H9 (cell line): ENCODE measurements at regions not wholly inside any gene's neighbourhood (a gene's known extent, or its start where the extent isn't known, plus 50 kb on each side); places are given as distances from the start of the nearest gene placed in this dataset.

Source experiments
- DNase-seq: peaks from one replicate; pipeline ENCODE4 v3.0.0-alpha.2; 2017
- H2AFZ ChIP-seq: one replicate; pipeline ENCODE4 v1.6.1; 2013; ENCODE audit warnings: mild to moderate bottlenecking, low read length, control low read depth, moderate library complexity
- H2AK5ac ChIP-seq: 2 replicates; pipeline ENCODE4 v1.6.1; 2013; ENCODE audit warnings: low read length, control low read depth, mixed read lengths; ENCODE audit not compliant: insufficient read length
- H2BK120ac ChIP-seq: one replicate; pipeline ENCODE4 v1.6.1; 2013; ENCODE audit warnings: low read depth, mild to moderate bottlenecking, low read length, control low read depth, inconsistent platforms; ENCODE audit not compliant: poor library complexity, severe bottlenecking
- H2BK12ac ChIP-seq: 2 replicates; pipeline ENCODE4 v1.6.1; 2013; ENCODE audit warnings: low read length, control low read depth, mixed read lengths, low read depth; ENCODE audit not compliant: insufficient read length
- H2BK15ac ChIP-seq: 2 replicates; pipeline ENCODE4 v1.6.1; 2013; ENCODE audit warnings: low read depth, low read length, control low read depth
- H2BK20ac ChIP-seq: one replicate; pipeline ENCODE4 v1.6.1; 2013; ENCODE audit warnings: low read depth, mild to moderate bottlenecking, low read length, control low read depth, inconsistent platforms; ENCODE audit not compliant: poor library complexity, severe bottlenecking
- H2BK5ac ChIP-seq: 2 replicates; pipeline ENCODE4 v1.6.1; 2013; ENCODE audit warnings: low read length, control low read depth, mixed read lengths; ENCODE audit not compliant: insufficient read length
- H3K14ac ChIP-seq: 2 replicates; pipeline ENCODE4 v1.6.1; 2013; ENCODE audit warnings: low read length, control low read depth; ENCODE audit not compliant: insufficient read depth
- H3K18ac ChIP-seq: 2 replicates; pipeline ENCODE4 v1.6.1; 2013; ENCODE audit warnings: low read depth, mild to moderate bottlenecking, mixed read lengths, low read length, control low read depth; ENCODE audit not compliant: insufficient read length
- H3K23ac ChIP-seq: 2 replicates; pipeline ENCODE4 v1.6.1; 2013; ENCODE audit warnings: low read length, control low read depth, mixed read lengths, low read depth; ENCODE audit not compliant: insufficient read length
- H3K23me2 ChIP-seq: 2 replicates; pipeline ENCODE4 v1.6.1; 2013; ENCODE audit warnings: low read depth, mild to moderate bottlenecking, mixed read lengths, low read length, control low read depth; ENCODE audit not compliant: insufficient read length, poor library complexity, severe bottlenecking
- H3K27ac ChIP-seq: 2 replicates; pipeline ENCODE4 v1.5.1; 2013; ENCODE audit warnings: low read length, control low read depth, mixed read lengths, low read depth; ENCODE audit not compliant: insufficient read length
- H3K27me3 ChIP-seq: 2 replicates; pipeline ENCODE4 v1.6.1; 2013; ENCODE audit warnings: low read length, control low read depth, inconsistent platforms; ENCODE audit not compliant: insufficient read depth
- H3K4ac ChIP-seq: 2 replicates; pipeline ENCODE4 v1.6.1; 2013; ENCODE audit warnings: low read depth, mild to moderate bottlenecking, control low read depth, inconsistent platforms, low read length, moderate library complexity
- H3K4me1 ChIP-seq: 2 replicates; pipeline ENCODE4 v1.6.1; 2013; ENCODE audit warnings: low read length, control low read depth, inconsistent platforms; ENCODE audit not compliant: insufficient read depth
- H3K4me2 ChIP-seq: 2 replicates; pipeline ENCODE4 v1.6.1; 2013; ENCODE audit warnings: low read length, control low read depth, mixed read lengths; ENCODE audit not compliant: insufficient read length, insufficient read depth
- H3K56ac ChIP-seq: 2 replicates; pipeline ENCODE4 v1.6.1; 2013; ENCODE audit warnings: low read depth, mild to moderate bottlenecking, mixed read lengths, low read length, control low read depth; ENCODE audit not compliant: insufficient read length
- H3K79me1 ChIP-seq: 2 replicates; pipeline ENCODE4 v1.6.1; 2013; ENCODE audit warnings: low read depth, mild to moderate bottlenecking, moderate library complexity, low read length, control low read depth, inconsistent platforms; ENCODE audit not compliant: insufficient read depth, poor library complexity, severe bottlenecking
- H3K79me2 ChIP-seq: 2 replicates; pipeline ENCODE4 v1.6.1; 2013; ENCODE audit warnings: low read length, control low read depth, inconsistent platforms; ENCODE audit not compliant: insufficient read depth
- H3K9ac ChIP-seq: 2 replicates; pipeline ENCODE4 v1.6.1; 2013; ENCODE audit warnings: low read length, control low read depth, mixed read lengths; ENCODE audit not compliant: insufficient read length; ENCODE audit errors: extremely low read depth
- H3K9me3 ChIP-seq: one replicate; pipeline ENCODE4 v1.6.1; 2013; ENCODE audit warnings: low read depth, low read length, inconsistent platforms; ENCODE audit not compliant: control insufficient read depth
- H3T11ph ChIP-seq: one replicate; pipeline ENCODE4 v1.6.1; 2013; ENCODE audit warnings: mild to moderate bottlenecking, low read length, control low read depth, inconsistent platforms
- H4K20me1 ChIP-seq: one replicate; pipeline ENCODE4 v1.6.1; 2013; ENCODE audit not compliant: control insufficient read depth, insufficient read length, insufficient read depth
- H4K5ac ChIP-seq: 2 replicates; pipeline ENCODE4 v1.6.1; 2013; ENCODE audit warnings: low read depth, mild to moderate bottlenecking, mixed read lengths, low read length, control low read depth; ENCODE audit not compliant: insufficient read length
- H4K8ac ChIP-seq: replicated peaks from 2 replicates; pipeline ENCODE4 v1.6.1; 2013; ENCODE audit warnings: low read length, control low read depth, mixed read lengths, low read depth; ENCODE audit not compliant: insufficient read length
- H4K91ac ChIP-seq: 2 replicates; pipeline ENCODE4 v1.6.1; 2013; ENCODE audit warnings: low read depth, mild to moderate bottlenecking, moderate library complexity, mixed read lengths, low read length, control low read depth; ENCODE audit not compliant: insufficient read length
- H3K27ac Mint-ChIP-seq, 3 experiments: 2 replicates in 2 of 3; 3 replicates in 1 of 3; pipeline ENCODE4 v1.8.0; 2020 to 2021; ENCODE audit warnings: mixed read lengths in 3 of 3, mild to moderate bottlenecking in 1 of 3, moderate library complexity in 1 of 3
- H3K27me3 Mint-ChIP-seq: 2 replicates; pipeline ENCODE4 v1.8.0; 2021; ENCODE audit warnings: low read depth, mild to moderate bottlenecking, moderate library complexity, mixed read lengths
- H3K36me3 Mint-ChIP-seq, 3 experiments: 2 replicates in 2 of 3; 3 replicates in 1 of 3; pipeline ENCODE4 v1.8.0; 2020 to 2021; ENCODE audit warnings: low read depth in 3 of 3, mixed read lengths in 3 of 3; ENCODE audit not compliant: insufficient read depth in 1 of 3
- H3K4me1 Mint-ChIP-seq, 2 experiments: 2 replicates each; pipeline ENCODE4 v1.8.0; 2020; ENCODE audit warnings: mixed read lengths in 2 of 2
- H3K4me3 Mint-ChIP-seq, 2 experiments: 2 replicates in 1 of 2; 3 replicates in 1 of 2; pipeline ENCODE4 v1.8.0; 2020 to 2021; ENCODE audit warnings: mild to moderate bottlenecking in 2 of 2, mixed read lengths in 2 of 2, moderate library complexity in 1 of 2
- H3K9me3 Mint-ChIP-seq, 2 experiments: 2 replicates in 1 of 2; 3 replicates in 1 of 2; pipeline ENCODE4 v1.8.0; 2020; ENCODE audit warnings: mild to moderate bottlenecking in 2 of 2, mixed read lengths in 2 of 2, moderate library complexity in 1 of 2
- CTCF ChIP-seq: fragments of 200-600 bp; sonication (generic); conservative IDR thresholded peaks from 3 replicates; pipeline ENCODE4 v1.8.0; 2021; ENCODE audit warnings: antibody characterized with exemption, mild to moderate bottlenecking
- WGBS: extraction: QIAGEN DNeasy Blood & Tissue Kit; methylation state at CpG from one replicate; pipeline ENCODE4 v1.1.7; 2013; ENCODE audit warnings: missing lambda C conversion rate, low lambda C conversion rate, mixed read lengths; ENCODE audit not compliant: insufficient read length; ENCODE audit errors: extremely low coverage; 5-methylcytosine and 5-hydroxymethylcytosine counted together

- H3K4me3 Mint-ChIP-seq = no peak overlapping the region
- H3K9me3 Mint-ChIP-seq = no peaks in the 10 kb centered on the region
- no peak for DNase-seq
- H3K27me3 ChIP-seq = no peaks in the 10 kb centered on the region
- H4K8ac ChIP-seq = no peak overlapping the region
- H3K27ac ChIP-seq = no peak overlapping the region
- TF ChIP-seq CTCF = no peak
- H4K20me1 ChIP-seq = no peaks in the 10 kb centered on the region
- no peaks in the 10 kb centered on the region for H3K9me3 ChIP-seq
- H3T11ph ChIP-seq = no peak overlapping the region
- no peak overlapping the region for H3K27ac Mint-ChIP-seq
- no peaks in the 10 kb centered on the region for H3K4me1 ChIP-seq
- no peak overlapping the region for H3K23ac ChIP-seq
- no peak overlapping the region for H2BK5ac ChIP-seq
- no CpG with 5 or more reads among the region's 1 CpG for WGBS
- H3K4me2 ChIP-seq = no peak overlapping the region
- no peak overlapping the region for H2AK5ac ChIP-seq
- no peak overlapping the region for H2AFZ ChIP-seq
- H3K4me1 Mint-ChIP-seq = peaks cover 4 to 5% of the 10 kb centered on the region in 2 experiments; a peak in 2 of 4 replicates
- no peak overlapping the region for H4K91ac ChIP-seq
- H3K36me3 Mint-ChIP-seq = no peaks in the 10 kb centered on the region
- no peak overlapping the region for H2BK15ac ChIP-seq
- no peak overlapping the region for H3K18ac ChIP-seq
- no peaks in the 10 kb centered on the region for H3K79me1 ChIP-seq
- H3K56ac ChIP-seq = no peak overlapping the region
- H2BK120ac ChIP-seq = no peak overlapping the region
- no peak overlapping the region for H2BK12ac ChIP-seq
- no peak overlapping the region for H3K14ac ChIP-seq
- H3K27me3 Mint-ChIP-seq = no peaks in the 10 kb centered on the region
- H2BK20ac ChIP-seq = no peak overlapping the region
- no peaks in the 10 kb centered on the region for H3K23me2 ChIP-seq
- H3K4ac ChIP-seq = no peak overlapping the region
- H3K9ac ChIP-seq = no peak overlapping the region
- no peak overlapping the region for H4K5ac ChIP-seq
- H3K79me2 ChIP-seq = no peaks in the 10 kb centered on the region
Measured at GRCh38 chr14:42856106-42856505, 1249.4 kb downstream of the LRFN5 start.
